Tibial artery (tissue), 4 donors: ENCODE measurements at regions not wholly inside any gene's neighbourhood (a gene's known extent, or its start where the extent isn't known, plus 50 kb on each side); places are given as distances from the start of the nearest gene placed in this dataset.

Source experiments
- DNase-seq, 2 donors: peaks; one replicate each; pipeline ENCODE4 v3.0.0-alpha.2; 2019
- H3K27ac ChIP-seq, 2 donors: fragments of 200-600 bp; sonication (generic) in 1 of 2; 1 replicate in 1 of 2; 2 replicates in 1 of 2; pipeline ENCODE4 v1.5.1; 2018 to 2019; ENCODE audit warnings: mild to moderate bottlenecking in 1 of 2
- H3K27me3 ChIP-seq, 2 donors: fragments of 200-600 bp; sonication (generic) in 1 of 2; one replicate each; pipeline versions ENCODE4 v1.5.1 to v1.6.0; 2016 to 2019
- H3K36me3 ChIP-seq, 3 donors: fragments of 200-600 bp; sonication (generic) in 2 of 3; one replicate each; pipeline ENCODE4 v1.5.1; 2016 to 2019; ENCODE audit warnings: mild to moderate bottlenecking in 2 of 3
- H3K4me1 ChIP-seq, 4 donors: fragments of 200-600 bp; sonication (generic) in 2 of 4; 1 replicate in 3 of 4; 2 replicates in 1 of 4; pipeline ENCODE4 v1.5.1; 2016 to 2019
- H3K4me3 ChIP-seq, 2 donors: fragments of 200-600 bp; sonication (generic) in 1 of 2; 1 replicate in 1 of 2; 2 replicates in 1 of 2; pipeline ENCODE4 v1.5.1; 2018 to 2019; ENCODE audit warnings: mild to moderate bottlenecking in 2 of 2
- H3K9me3 ChIP-seq, 3 donors: fragments of 200-600 bp; sonication (generic) in 1 of 3; one replicate each; pipeline ENCODE4 v1.5.1; 2016 to 2019
- CTCF ChIP-seq, 2 experiments: fragments of 200-600 bp in 1 of 2; fragments of 450-650 bp in 1 of 2; IDR thresholded peaks; one replicate each; pipeline ENCODE4 v1.5.1; 2017 to 2019; ENCODE audit warnings: antibody characterized with exemption in 2 of 2, mild to moderate bottlenecking in 1 of 2, moderate library complexity in 1 of 2
- intact Hi-C: fragments of 100-400 bp; cut with DNase I; formaldehyde crosslinking; loops from one replicate; pipeline ENCODE4 v1.15.0; 2023; ENCODE audit warnings: low total_unique reads

GRCh38 chr18:73318739-73319479 is 451.1 kb upstream of the NETO1 start:
- DNase-seq = no peak
- intact Hi-C loops = no loop called here
- Histone ChIP-seq H3K36me3 (no peaks in the 10 kb centered on the region), H3K4me1 (no peaks in the 10 kb centered on the region), H3K4me3 (no peak overlapping the region), H3K27ac (no peak overlapping the region), H3K9me3 (no peaks in the 10 kb centered on the region), H3K27me3 (no peaks in the 10 kb centered on the region)
- TF ChIP-seq CTCF (IDR thresholded peaks at IDR 0.05) = no peak

- Histone ChIP-seq H3K4me1 (no peaks in the 10 kb centered on the region), H3K27ac (no peak overlapping the region), H3K36me3 (no peaks in the 10 kb centered on the region), H3K4me3 (no peak overlapping the region), H3K27me3 (no peaks in the 10 kb centered on the region), H3K9me3 (no peaks in the 10 kb centered on the region)
- TF ChIP-seq CTCF (IDR thresholded peaks at IDR 0.05) = no peak
- no peak for DNase-seq
- intact Hi-C loops = no loop called here
Measured at GRCh38 chr18:73316513-73316912, 448.7 kb upstream of the NETO1 start.

- Histone ChIP-seq H3K4me3 (no peak overlapping the region), H3K36me3 (no peaks in the 10 kb centered on the region), H3K9me3 (no peaks in the 10 kb centered on the region), H3K27ac (no peak overlapping the region), H3K27me3 (no peaks in the 10 kb centered on the region), H3K4me1 (no peaks in the 10 kb centered on the region)
- TF ChIP-seq CTCF (IDR thresholded peaks at IDR 0.05) = no peak
- intact Hi-C loops = no loop called here
- no peak for DNase-seq
Measured at GRCh38 chr18:73315381-73315780, 447.6 kb upstream of the NETO1 start.

- Histone ChIP-seq H3K4me1 (no peaks in the 10 kb centered on the region), H3K36me3 (no peaks in the 10 kb centered on the region), H3K9me3 (no peaks in the 10 kb centered on the region), H3K27me3 (no peaks in the 10 kb centered on the region), H3K27ac (no peak overlapping the region), H3K4me3 (no peak overlapping the region)
- DNase-seq = no peak
- no peak for TF ChIP-seq CTCF (IDR thresholded peaks at IDR 0.05)
- intact Hi-C loops = no loop called here
Measured at GRCh38 chr18:73313476-73313875, 445.7 kb upstream of the NETO1 start.

GRCh38 chr18:73296686-73297085 is 428.9 kb upstream of the NETO1 start:
- DNase-seq = no peak
- Histone ChIP-seq H3K4me3 (no peak overlapping the region), H3K4me1 (no peaks in the 10 kb centered on the region), H3K36me3 (no peaks in the 10 kb centered on the region), H3K27ac (no peak overlapping the region), H3K9me3 (no peaks in the 10 kb centered on the region), H3K27me3 (no peaks in the 10 kb centered on the region)
- no peak for TF ChIP-seq CTCF (IDR thresholded peaks at IDR 0.05)
- intact Hi-C loops = no loop called here

GRCh38 chr18:73292156-73292555 is 424.4 kb upstream of the NETO1 start:
- Histone ChIP-seq H3K9me3 (no peaks in the 10 kb centered on the region), H3K4me1 (no peaks in the 10 kb centered on the region), H3K36me3 (no peaks in the 10 kb centered on the region), H3K4me3 (no peak overlapping the region), H3K27me3 (no peaks in the 10 kb centered on the region), H3K27ac (no peak overlapping the region)
- intact Hi-C loops = no loop called here
- no peak for DNase-seq
- no peak for TF ChIP-seq CTCF (IDR thresholded peaks at IDR 0.05)
